Muscle of leg (tissue), 3 donors: ENCODE measurements at regions not wholly inside any gene's neighbourhood (a gene's known extent, or its start where the extent isn't known, plus 50 kb on each side); places are given as distances from the start of the nearest gene placed in this dataset.
"Not testable (repeated sequence)": the region's sequence is repeated elsewhere in the genome, so short reads cannot be mapped to it uniquely, and the experiment has no call there.

ENCODE experiments used
- DNase-seq: peaks from one replicate; pipeline ENCODE4 v3.0.0; 2013
- H3K27ac ChIP-seq: one replicate; pipeline ENCODE4 v1.5.1; 2013; ENCODE audit warnings: mild to moderate bottlenecking, low read length, control low read depth
- H3K27me3 ChIP-seq: one replicate; pipeline ENCODE4 v1.6.1; 2013; ENCODE audit warnings: low read length; ENCODE audit not compliant: control insufficient read depth, insufficient read depth
- H3K36me3 ChIP-seq: one replicate; pipeline ENCODE4 v1.6.1; 2013; ENCODE audit warnings: low read length; ENCODE audit not compliant: control insufficient read depth, insufficient read depth
- H3K4me1 ChIP-seq: one replicate; pipeline ENCODE4 v1.6.1; 2013; ENCODE audit warnings: low read length; ENCODE audit not compliant: control insufficient read depth, insufficient read depth
- H3K4me3 ChIP-seq: one replicate; pipeline ENCODE4 v1.5.1; 2013; ENCODE audit warnings: low read length, control low read depth
- H3K9me3 ChIP-seq: replicated peaks from 2 replicates; pipeline ENCODE4 v1.6.1; 2013; ENCODE audit warnings: low read depth, low read length; ENCODE audit not compliant: control insufficient read depth
- WGBS: methylation state at CpG from one replicate; pipeline ENCODE4 v1.1.5; 2013; ENCODE audit warnings: missing lambda C conversion rate; ENCODE audit not compliant: insufficient coverage; 5-methylcytosine and 5-hydroxymethylcytosine counted together

GRCh38 chr21:27996906-27997305, 995.8 kb downstream of the LTN1 start:
- not testable (repeated sequence) for H3K4me3 ChIP-seq, H3K27ac ChIP-seq, H3K4me1 ChIP-seq, H3K9me3 ChIP-seq, H3K36me3 ChIP-seq, H3K27me3 ChIP-seq
- WGBS = 50% methylated on average over 1 of the region's 4 CpGs
- DNase-seq = peak; percentile 15

GRCh38 chr21:27984663-27985325, 1007.9 kb downstream of the LTN1 start:
- H3K9me3 ChIP-seq, H3K4me1 ChIP-seq, H3K4me3 ChIP-seq, H3K36me3 ChIP-seq, DNase-seq, H3K27me3 ChIP-seq, H3K27ac ChIP-seq: not testable (repeated sequence)
- WGBS = 17% methylated on average over 1 of the region's 2 CpGs

- not testable (repeated sequence) for H3K4me1 ChIP-seq, H3K36me3 ChIP-seq, H3K4me3 ChIP-seq, H3K9me3 ChIP-seq, H3K27ac ChIP-seq, DNase-seq, H3K27me3 ChIP-seq
Measured at GRCh38 chr21:27979446-27979845, 1012.6 kb upstream of the ADAMTS5 start.

GRCh38 chr21:27975514-27975913, 1008.6 kb upstream of the ADAMTS5 start:
- Histone ChIP-seq H3K27ac (no peak overlapping the region), H3K27me3 (no peaks in the 10 kb centered on the region), H3K4me1 (no peaks in the 10 kb centered on the region), H3K4me3 (no peak overlapping the region), H3K36me3 (no peaks in the 10 kb centered on the region), H3K9me3 (no peaks in the 10 kb centered on the region)
- no peak for DNase-seq
- WGBS = 89% methylated on average over 1 of the region's 2 CpGs

GRCh38 chr21:27974152-27974551, 1007.3 kb upstream of the ADAMTS5 start:
- not testable (repeated sequence) for DNase-seq, H3K27me3 ChIP-seq, H3K4me1 ChIP-seq, H3K27ac ChIP-seq, H3K36me3 ChIP-seq, H3K9me3 ChIP-seq, H3K4me3 ChIP-seq
- WGBS = no CpG with 5 or more reads among the region's 1 CpG

GRCh38 chr21:27968240-27968639, 1001.4 kb upstream of the ADAMTS5 start:
- not testable (repeated sequence) for DNase-seq, H3K4me3 ChIP-seq, H3K4me1 ChIP-seq, H3K27me3 ChIP-seq, H3K9me3 ChIP-seq, H3K36me3 ChIP-seq, H3K27ac ChIP-seq

GRCh38 chr21:27954543-27955165, 987.8 kb upstream of the ADAMTS5 start:
- DNase-seq = peak; percentile 33
- no CpG with 5 or more reads among the region's 3 CpGs for WGBS
- H3K27ac ChIP-seq = no peak overlapping the region

GRCh38 chr21:27953340-27954045, 986.6 kb upstream of the ADAMTS5 start:
- H3K4me3 ChIP-seq = no peak overlapping the region

More at GRCh38 chr21:27954543-27955165, 987.8 kb upstream of the ADAMTS5 start:
- H3K27me3 ChIP-seq = no peaks in the 10 kb centered on the region
- no peak overlapping the region for H3K4me3 ChIP-seq
- H3K4me1 ChIP-seq = no peaks in the 10 kb centered on the region
- H3K36me3 ChIP-seq = no peaks in the 10 kb centered on the region
- H3K9me3 ChIP-seq = no peaks in the 10 kb centered on the region

GRCh38 chr21:27949093-27949492, 982.2 kb upstream of the ADAMTS5 start:
- not testable (repeated sequence) for H3K4me1 ChIP-seq, DNase-seq, H3K4me3 ChIP-seq, H3K27ac ChIP-seq, H3K9me3 ChIP-seq, H3K36me3 ChIP-seq, H3K27me3 ChIP-seq
- WGBS = 94% methylated on average over 3 of the region's 5 CpGs

More at GRCh38 chr21:27953340-27954045, 986.6 kb upstream of the ADAMTS5 start:
- H3K9me3 ChIP-seq = no peaks in the 10 kb centered on the region
- no peak overlapping the region for H3K27ac ChIP-seq
- WGBS = no CpG with 5 or more reads among the region's 4 CpGs
- no peaks in the 10 kb centered on the region for H3K36me3 ChIP-seq
- H3K4me1 ChIP-seq = no peaks in the 10 kb centered on the region
- no peaks in the 10 kb centered on the region for H3K27me3 ChIP-seq
- DNase-seq = peak; percentile 35

GRCh38 chr21:27930108-27930767, 963.4 kb upstream of the ADAMTS5 start:
- H3K4me3 ChIP-seq, H3K27ac ChIP-seq, H3K9me3 ChIP-seq, H3K36me3 ChIP-seq, DNase-seq, H3K4me1 ChIP-seq, H3K27me3 ChIP-seq: not testable (repeated sequence)
- no CpG with 5 or more reads among the region's 1 CpG for WGBS
